22Rv1 (cell line): ENCODE measurements at regions not wholly inside any gene's neighbourhood (a gene's known extent, or its start where the extent isn't known, plus 50 kb on each side); places are given as distances from the start of the nearest gene placed in this dataset.

Source experiments
- CTCF ChIP-seq: fragments of 450-650 bp; IDR thresholded peaks from 2 replicates; pipeline ENCODE4 v1.5.1; 2017; ENCODE audit warnings: mild to moderate bottlenecking
- ZFX ChIP-seq: fragments of 450-650 bp; IDR thresholded peaks from 2 replicates; pipeline ENCODE4 v1.6.1; 2017; ENCODE audit warnings: antibody characterized with exemption, borderline replicate concordance

DNA sequence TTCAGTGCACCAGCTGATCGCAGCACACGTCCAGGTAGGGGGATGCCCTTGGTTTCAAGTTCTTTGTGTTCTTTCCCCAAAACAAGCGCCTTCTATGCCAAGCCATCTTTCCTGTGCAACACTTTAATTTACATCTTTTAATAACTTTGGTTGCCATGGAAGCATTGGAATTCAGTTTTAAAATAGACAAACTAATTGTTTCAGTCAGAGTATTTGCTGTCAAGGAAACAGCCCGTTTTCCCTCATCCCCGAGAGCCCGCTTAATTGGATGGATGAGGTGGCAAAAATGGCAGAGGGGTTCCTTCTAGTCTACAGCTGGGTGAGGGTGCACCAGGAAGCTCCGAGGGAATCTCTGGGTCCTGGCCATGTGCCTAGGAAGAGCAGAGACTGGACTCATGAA is 793.7 kb upstream of the EEF2KMT start:
- TF ChIP-seq CTCF = no peak
- TF ChIP-seq ZFX = no peak
